HG03558 (cell line): ENCODE measurements at regions not wholly inside any gene's neighbourhood (a gene's known extent, or its start where the extent isn't known, plus 50 kb on each side); places are given as distances from the start of the nearest gene placed in this dataset.
"Not testable (repeated sequence)": the region's sequence is repeated elsewhere in the genome, so short reads cannot be mapped to it uniquely, and the experiment has no call there.

Experiments
- ATAC-seq: cut with Tn5 transposase; IDR thresholded peaks from one replicate; pipeline ENCODE4 v1.9.1; 2021; ENCODE audit warnings: moderate number of reproducible peaks; ENCODE audit not compliant: unreplicated experiment; ENCODE audit errors: extremely low read depth

DNA sequence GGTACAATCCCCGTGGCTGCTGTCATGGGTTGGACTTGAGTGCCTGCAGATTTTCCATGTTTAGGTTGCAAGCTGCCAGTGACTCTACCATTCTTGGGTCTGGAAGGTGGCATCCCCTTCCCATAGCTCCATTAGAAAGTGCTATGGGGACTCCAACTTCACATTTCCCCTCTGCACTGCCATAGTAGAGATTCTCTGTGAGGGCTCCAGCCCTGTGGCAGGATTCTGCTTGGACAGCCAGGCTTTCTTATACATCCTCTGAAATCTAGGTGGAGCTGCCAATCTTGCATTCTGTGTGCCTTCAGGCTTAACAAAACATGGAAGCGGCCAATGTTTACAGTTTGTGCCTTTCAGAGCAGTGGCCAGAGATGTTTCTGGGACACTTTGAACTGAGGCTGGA, 636.2 kb downstream of the SLITRK6 start:
- no peak for ATAC-seq

DNA sequence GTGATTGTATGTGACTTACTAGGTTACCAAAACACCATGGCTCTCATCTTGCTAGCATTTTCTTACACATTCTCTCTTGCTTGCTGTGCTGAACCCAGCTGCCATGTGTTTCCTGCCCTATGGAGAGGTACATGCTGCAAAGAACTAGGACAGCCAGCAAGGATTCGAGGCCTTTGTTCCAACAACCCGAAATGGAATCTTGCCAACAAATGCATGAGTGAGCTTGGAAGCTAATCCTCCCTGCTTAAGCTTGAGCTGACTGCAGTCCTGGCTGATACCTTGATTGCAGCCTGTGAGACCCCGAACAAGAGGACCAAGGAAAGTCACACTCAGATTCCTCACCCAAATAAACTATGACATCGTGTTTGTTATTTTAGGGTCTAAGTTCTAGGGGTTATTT, 651.2 kb downstream of the SLITRK6 start:
- no peak for ATAC-seq

DNA sequence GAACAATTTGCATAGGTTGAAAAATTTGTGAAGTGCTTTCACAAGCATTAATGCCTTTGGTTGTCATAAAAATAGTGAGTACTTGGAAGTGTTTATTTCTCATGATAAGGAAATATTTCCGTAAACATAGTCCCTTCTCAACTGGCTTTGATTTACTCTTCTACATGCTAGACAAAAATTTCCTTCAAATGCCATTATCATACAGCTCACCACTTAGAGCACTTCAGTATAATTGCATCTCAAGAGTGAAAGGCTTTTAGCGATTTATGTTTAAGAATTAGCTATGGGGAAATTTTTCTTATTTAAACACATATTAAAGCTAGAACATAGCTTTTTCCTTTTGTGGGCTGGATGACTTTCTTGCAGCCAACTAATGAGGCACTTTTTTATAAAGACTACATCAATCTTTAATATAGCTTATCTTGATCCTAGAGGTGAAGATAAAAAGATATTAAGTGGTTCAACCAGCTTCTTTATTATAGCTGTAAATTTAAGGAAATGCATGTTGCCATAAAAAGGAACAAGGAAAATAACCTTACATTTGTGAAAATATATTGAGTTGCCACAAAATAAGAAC, 656.8 kb downstream of the SLITRK6 start:
- no peak for ATAC-seq

DNA sequence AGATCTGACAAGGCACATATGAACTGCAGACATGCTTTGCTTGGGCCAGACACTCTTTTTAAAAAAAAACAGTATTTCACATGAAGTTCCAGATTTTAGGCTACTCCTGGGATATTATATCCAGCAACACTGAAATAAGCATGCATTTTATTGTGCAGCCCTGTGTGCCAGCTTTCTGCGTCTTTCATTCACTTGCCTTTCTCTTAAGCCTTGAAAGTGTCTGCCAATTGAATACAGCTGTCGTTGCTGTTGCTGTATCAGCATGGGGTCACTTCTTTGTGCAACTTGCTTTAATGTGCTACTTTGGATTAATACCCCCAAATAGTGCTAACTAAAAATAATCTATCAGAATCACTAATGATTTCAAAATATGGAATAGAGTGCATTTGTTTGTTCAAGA, 657.8 kb downstream of the SLITRK6 start:
- no peak for ATAC-seq

DNA sequence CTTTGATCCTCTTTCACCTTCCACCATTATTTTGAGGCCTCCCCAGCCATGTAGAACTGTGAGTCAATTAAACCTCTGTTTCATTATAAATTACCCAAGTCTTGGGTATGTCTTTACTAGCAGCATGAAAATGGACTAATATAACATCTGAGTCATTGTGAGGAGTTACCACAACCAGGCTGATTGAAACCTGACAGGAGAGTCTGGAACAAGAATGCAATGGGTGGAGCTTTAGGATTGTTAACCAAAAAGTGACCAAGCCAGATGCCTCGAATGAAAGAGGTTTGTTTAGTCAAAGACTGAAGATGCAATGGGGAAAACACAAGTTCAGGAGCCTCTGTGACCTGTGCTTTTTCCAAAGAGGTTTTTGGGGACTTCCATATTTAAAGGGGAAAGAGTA, 659.0 kb downstream of the SLITRK6 start:
- ATAC-seq, result no peak

DNA sequence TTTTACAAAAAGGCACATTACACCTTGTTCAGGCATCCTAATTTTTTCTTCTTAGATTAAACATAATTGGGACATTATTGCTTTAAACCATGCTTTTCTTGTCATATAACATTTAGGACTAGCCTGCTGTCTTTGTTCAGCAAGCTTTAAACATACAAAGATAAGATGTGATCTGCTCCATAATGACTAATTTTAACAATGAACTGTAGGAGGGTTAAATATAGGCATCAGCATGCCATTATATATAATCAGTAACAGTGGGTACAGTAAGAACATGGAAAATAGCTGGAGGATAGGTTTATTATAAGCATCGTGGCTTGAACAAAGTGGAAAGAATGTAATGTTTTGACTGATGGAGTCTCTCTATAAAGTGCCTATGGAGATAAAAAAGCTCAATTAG, 661.7 kb downstream of the SLITRK6 start:
- no peak for ATAC-seq

DNA sequence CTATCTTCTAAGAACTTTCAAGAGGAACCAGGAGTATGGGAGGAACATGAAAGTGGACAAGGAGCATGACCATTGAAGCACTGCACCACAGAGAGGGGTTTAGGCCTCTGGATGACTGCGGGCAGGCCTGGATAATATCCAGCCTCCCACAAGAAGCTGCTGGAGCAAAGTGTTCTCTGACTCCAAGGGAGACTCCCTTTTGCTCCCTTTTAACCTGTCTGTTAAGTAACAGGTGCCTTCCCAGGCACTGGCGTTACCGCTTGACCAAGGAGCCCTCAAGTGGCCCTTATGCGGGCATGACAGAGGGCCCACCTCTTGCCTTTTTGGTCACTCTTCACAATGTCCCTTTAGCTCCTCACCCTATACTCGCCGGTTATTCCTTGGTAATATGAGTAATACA, 666.2 kb downstream of the SLITRK6 start:
- ATAC-seq, result no peak

DNA sequence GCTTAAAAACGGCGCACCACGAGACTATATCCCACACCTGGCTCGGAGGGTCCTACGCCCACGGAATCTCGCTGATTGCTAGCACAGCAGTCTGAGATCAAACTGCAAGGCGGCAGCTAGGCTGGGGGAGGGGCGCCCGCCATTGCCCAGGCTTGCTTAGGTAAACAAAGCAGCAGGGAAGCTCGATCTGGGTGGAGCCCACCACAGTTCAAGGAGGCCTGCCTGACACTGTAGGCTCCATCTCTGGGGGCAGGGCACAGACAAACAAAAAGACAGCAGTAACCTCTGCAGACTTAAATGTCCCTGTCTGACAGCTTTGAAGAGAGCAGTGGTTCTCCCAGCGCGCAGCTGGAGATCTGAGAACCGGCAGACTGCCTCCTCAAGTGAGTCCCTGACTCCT, 675.7 kb downstream of the SLITRK6 start:
- not testable (repeated sequence) for ATAC-seq

DNA sequence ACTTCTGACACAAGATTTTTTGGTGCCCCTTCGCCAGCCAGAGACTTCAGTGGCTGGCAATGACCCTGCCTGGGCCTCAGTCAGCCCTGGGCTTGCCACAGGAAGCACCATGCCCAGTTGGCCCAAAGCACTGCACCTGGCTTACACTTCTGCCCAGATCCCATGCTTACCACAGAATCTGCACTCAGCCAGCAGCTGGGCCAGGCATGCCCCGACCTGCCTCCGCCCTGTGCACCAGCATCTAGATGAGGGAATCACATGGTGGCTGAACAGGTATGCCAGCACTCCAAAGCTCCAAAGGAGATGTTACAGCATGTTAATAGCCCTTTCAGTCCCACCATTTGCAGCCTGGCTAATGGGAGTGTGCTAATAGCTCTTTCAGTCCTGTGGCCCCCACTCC, 690.9 kb downstream of the SLITRK6 start:
- no peak for ATAC-seq

DNA sequence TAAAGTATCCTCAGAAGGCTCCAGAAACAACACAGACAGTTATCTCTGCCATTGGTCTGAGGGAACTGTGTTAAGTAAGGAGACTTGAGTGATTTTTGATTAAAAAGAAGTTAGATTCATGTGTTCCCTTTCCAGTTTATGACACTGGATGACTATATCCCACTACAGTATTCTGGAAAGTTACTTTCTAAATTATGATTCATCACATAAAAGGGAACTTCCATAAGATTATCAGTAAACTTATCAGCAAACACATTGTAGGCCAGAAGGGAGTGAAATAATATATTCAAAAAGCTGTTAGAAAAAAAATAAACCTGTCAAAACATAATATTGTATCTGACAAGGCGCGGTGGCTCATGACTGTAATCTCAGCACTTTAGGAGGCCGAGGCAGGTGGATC, 700.0 kb downstream of the SLITRK6 start:
- ATAC-seq, result no peak

DNA sequence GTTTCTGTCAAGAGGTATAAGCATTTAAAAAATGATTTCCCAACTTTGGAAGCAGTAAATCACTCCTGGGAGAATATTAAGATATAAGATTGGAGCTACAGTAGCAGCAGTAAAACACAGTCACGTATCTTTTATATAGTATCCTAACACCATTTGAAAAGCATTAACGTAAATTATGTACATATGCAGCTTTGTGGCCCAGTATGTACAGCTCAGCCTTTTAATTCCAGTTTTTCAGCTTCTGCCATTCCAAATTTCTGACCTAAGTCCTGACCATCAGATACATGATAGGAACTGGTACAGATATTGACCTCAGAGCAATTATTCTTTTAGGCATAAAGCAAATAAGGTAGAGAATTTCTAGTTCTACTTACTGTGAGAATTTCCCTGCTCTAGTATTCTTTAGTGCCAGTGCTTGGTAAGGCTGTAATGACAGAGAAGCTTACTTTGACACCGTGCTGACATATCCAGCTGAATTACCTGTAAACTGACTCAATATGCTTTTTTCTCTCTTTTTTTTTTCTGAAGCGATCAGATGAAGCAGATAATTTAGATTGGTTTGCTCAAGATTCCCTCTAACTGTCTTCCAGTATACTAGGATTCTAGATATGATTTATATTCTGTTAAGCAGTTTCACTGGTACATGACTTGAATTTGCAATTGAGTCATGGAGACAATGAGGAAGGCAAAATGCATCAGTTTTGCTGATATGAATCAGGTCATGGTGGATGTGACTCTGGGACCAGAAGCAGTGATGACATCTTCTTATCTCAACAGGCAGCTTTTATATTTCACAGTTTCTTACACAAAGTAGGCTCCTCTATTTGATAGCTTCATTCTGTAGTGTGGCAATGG, 703.6 kb downstream of the SLITRK6 start:
- no peak for ATAC-seq

DNA sequence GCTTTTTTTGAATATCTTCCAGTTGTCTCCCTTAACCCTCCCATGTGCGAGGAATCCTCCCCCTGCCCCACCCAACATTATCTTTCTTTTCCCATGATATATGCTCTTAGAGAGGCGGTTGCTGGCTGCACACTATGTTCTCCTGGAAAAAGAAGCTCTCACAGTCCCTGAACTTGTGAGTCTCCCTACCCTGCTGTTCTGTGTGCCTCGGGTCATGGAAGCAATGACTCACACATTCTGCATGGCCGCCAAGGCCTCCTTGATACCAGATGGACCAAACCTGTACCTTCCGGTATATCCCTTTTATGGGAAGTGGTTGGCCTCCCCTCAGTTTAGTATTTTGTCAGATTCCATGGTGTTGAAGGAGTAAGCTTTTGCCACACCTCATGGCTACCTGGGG, 705.4 kb downstream of the SLITRK6 start:
- no peak for ATAC-seq

DNA sequence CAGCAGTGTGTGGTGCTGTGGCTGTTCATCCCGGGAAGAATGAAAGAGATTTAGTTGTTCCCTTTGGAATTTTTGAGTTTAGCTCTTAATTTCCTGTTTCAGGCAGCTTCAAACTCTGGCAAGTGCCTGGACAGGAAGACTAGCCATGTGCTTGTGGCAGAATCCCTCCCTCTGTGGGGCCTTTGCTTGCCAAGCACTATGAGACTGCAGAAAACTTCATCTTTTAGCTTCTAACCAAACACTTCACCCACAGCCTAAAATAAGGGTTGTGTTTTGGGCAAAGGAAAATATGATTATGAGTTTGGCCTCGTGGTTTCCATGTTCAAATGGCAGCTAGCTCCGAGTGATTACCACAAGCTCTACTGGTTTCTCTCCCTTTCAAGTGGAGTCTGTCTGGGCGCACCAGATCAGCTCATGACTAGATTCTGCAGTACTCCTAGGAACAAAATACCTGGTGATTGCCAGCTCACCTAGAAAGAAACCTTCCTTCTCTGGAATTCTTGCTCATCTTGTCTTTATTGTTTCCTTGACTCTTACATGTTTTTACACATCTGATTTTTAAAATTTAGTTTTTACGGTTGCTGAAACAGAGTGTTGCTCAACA, 707.5 kb downstream of the SLITRK6 start:
- no peak for ATAC-seq

DNA sequence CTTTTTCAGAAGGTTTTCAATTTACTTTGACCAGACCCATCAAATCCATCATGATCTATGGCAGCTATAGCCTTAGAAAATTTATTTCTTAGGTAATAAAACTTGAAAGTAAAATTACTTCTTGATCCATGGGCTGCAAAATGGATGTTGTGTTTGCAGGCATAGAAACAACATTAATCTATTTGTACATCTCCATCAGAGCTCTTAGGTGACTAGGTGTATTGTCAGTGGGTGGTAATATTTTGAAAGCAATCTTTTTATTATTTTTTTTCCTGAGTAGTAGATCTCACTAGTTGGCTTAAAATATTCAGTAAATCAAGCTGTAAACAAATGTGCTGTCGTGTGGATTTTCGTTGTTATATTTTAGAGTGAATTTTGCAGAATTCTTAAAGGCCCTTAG, 710.0 kb downstream of the SLITRK6 start:
- no peak for ATAC-seq

DNA sequence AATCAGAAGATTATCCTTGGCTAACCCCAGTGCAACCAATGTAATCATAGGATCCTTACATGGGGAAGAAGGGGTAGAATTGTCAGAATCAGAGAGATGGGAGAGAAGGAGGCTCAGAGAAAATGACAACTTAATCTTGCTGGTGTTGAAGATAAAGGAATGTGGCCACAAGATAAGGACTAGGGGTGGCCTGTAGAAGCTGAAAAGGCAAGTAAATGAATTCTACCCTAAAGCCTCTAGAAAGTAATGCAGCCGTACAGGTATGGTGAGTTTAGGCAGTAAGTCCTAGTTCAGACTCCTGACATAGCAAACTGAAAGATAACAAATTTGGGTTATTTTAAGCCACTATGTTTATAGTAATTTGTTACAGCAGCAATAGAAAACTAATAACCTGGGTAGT, 718.5 kb downstream of the SLITRK6 start:
- no peak for ATAC-seq

DNA sequence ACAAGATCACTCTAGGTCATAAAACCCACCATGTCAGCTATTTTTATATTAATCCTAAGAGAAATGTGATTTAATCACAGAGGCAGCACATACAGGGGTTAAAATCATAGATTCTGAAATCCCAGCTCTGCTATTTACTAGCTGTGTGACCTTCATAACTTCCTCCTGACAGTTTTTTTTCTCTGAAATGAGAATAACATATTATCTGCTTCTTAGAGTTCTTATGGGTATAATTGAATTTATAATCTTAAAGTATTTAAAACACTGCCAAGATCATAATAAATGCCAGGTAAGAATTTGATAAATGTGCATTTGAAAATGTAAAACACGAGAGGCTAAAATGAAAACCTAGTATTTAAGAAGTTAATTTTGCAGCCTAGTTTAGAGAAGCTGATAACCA, 722.9 kb downstream of the SLITRK6 start:
- no peak for ATAC-seq

DNA sequence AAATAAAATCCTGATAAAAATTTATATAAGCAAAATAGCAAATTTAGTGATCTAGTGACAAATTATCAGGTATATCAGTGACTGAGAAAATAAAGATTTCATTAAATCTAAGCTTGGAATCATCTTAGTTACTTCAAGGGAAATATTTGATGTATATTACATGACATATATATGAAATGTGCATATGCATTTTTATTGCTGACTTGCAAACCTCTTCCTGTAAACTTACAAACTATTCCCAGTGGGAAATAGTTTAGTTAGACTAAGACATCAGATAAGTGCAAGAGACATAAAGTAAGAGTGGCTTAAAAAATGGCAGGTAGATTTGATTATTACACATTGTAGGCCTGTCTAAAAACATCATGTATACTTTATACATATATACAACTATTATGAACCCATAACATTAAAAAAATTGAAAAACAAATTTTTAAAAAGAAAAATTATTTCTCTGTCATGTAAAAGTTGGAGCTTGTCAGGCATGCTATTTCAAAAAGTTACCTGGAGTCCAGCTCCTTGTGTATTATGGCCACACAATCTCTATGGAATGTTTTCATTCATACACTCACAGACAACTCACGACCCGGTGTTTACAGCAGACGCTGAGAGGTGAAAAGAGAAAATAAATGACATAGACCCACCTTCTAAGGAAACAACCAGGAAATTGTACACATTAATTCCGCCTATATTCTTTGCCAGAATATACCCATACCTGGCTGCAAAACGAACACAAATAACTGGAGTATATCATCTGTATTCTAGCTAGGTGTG, 724.5 kb downstream of the SLITRK6 start:
- no peak for ATAC-seq

DNA sequence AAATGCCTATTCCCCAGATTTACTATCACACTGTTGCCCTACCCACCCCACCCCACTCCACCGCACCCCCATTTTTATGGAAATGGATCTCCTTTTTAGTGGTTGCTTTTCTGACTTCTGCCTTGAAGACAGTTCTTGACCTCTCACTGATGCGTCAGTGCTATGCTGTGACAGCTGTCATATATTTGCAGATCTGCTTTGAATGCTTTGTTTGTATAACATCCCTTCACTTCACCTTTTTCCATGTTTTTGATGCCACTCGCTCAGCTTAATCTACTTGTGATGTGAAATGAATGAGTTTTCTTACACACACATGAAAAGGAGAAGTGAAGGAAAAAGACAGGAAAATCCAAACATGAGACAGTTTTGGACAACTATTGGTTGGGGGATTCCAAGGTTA, 731.0 kb downstream of the SLITRK6 start:
- ATAC-seq, result no peak

DNA sequence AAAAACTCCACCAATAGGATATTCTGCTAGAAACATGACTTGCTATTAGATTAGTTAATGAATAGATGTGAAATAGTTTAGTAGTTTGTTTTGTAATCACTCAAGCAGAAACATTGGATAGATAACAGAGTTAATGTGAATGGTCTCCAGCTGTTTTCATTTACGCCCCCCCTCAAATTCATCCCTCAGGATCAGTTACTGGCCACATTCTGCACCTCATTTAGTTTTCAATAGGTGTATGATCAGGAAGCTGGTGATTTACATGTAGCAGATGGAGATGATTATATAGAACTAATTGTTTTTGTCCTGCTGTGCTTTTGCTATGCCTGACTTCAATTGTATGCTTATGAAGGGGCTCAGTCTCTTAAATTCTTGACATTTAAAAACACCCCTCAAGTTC, 759.0 kb downstream of the SLITRK6 start:
- ATAC-seq, result no peak

DNA sequence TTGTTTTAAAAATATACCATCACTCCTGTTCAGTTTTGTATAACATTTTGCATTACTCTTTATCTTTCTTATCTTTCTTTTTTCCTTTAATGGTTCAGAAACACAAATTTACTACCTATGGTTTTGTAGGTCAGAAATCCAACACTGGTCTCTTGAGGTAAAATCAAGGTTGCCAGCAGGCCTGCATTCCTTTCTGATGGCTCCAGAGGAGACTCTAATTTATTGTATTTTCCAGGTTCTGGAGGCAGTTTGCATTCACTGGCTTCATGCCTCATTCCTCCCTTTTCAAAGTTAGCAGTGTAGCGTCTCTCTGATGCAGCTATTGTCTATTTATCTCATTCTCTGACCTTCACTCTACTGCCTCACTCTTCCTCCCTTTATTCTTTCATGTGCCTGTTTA, 767.4 kb downstream of the SLITRK6 start:
- ATAC-seq, result no peak

DNA sequence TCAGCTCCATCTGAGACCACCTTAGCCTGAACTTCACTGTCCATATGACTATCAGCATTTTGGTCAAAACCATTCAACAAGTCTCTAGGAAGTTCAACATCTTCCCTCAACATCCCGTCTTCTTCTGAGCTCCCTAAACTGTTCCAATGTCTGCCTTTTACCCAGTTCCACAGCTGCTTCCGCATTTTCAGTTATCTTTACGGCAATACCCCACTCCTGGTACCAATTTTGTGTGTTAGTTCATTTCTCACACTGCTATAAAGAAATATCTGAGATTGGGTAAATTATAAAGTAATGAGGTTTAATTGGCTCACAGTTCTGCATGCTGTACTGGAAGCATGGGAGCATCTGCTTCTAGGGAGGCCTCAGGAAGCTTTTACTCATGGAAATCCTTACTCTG, 771.2 kb downstream of the SLITRK6 start:
- no peak for ATAC-seq
